ENCODE measurements at regions not wholly inside any gene's neighbourhood (a gene's known extent, or its start where the extent isn't known, plus 50 kb on each side); places are given as distances from the start of the nearest gene placed in this dataset.

DNA sequence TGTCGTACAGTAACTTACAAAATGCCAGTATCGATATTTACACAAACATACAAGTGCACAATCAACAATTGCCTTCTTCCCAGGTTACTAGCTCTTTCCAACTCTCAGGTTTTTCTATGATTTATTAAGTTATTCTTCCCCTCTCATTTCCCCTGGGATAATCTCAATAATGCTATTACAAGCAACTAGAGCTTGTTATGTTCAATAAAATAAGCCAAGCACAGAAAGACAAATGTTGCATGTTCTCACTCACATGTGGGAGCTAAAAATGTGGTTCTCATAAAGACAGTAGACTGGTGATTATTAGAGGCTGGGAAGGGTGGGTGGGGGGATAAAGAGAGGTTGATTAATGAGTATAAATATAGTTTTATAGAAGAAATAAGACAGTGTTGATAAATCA lies 577.1 kb downstream of the HACE1 start:
- intact Hi-C loops (cut with DNase I), result no loop called here
- H3K36me3 ChIP-seq, result no peaks in the 10 kb centered on the region
- no peak overlapping the region for H3K27ac ChIP-seq
- no peak overlapping the region for H3K4me3 ChIP-seq
- 82% methylated on average over 2 of the region's 2 CpGs for WGBS (ENCODE audit: insufficient coverage, low coverage, low lambda C conversion rate, missing lambda C conversion rate)
- no peak for ATAC-seq
- no peaks in the 10 kb centered on the region for H3K4me1 ChIP-seq
- H3K27me3 ChIP-seq, result no peaks in the 10 kb centered on the region
- TF ChIP-seq POLR2A (IDR thresholded peaks at IDR 0.05), result no peak
- TF ChIP-seq, protein P1, sequence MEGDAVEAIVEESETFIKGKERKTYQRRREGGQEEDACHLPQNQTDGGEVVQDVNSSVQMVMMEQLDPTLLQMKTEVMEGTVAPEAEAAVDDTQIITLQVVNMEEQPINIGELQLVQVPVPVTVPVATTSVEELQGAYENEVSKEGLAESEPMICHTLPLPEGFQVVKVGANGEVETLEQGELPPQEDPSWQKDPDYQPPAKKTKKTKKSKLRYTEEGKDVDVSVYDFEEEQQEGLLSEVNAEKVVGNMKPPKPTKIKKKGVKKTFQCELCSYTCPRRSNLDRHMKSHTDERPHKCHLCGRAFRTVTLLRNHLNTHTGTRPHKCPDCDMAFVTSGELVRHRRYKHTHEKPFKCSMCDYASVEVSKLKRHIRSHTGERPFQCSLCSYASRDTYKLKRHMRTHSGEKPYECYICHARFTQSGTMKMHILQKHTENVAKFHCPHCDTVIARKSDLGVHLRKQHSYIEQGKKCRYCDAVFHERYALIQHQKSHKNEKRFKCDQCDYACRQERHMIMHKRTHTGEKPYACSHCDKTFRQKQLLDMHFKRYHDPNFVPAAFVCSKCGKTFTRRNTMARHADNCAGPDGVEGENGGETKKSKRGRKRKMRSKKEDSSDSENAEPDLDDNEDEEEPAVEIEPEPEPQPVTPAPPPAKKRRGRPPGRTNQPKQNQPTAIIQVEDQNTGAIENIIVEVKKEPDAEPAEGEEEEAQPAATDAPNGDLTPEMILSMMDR (IDR thresholded peaks at IDR 0.05), result no peak
- no peak for DNase-seq
- H3K9me3 ChIP-seq, result no peaks in the 10 kb centered on the region

DNA sequence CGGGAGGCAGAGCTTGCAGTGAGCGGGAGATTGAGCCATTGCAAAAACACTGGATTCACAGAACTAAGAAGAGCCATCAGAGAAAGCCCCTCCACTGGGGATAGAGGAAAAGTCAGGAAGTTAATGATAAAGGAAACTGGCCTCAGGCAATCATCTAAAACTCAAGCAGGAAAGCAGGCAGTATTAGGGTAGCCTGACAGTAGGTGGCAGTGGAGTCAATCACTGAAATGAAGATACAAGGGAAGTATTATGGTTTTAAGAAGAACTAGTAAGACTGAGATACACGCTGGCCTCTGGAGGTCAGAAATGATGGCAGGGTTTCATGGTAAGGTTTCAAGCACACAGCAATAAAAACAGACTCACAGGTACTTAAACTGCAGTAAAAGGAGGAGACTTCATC lies 578.3 kb downstream of the HACE1 start:
- Histone ChIP-seq H3K27ac (no peak overlapping the region), H3K4me3 (no peak overlapping the region), H3K9me3 (no peaks in the 10 kb centered on the region), H3K36me3 (no peaks in the 10 kb centered on the region), H3K27me3 (no peaks in the 10 kb centered on the region), H3K4me1 (no peaks in the 10 kb centered on the region)
- DNase-seq, result no peak
- peak in 2 of 4 donors; percentile 33 to 42 for ATAC-seq
- intact Hi-C loops (cut with DNase I), result no loop called here
- WGBS (ENCODE audit: insufficient coverage, low coverage, low lambda C conversion rate, missing lambda C conversion rate), result 73% methylated on average over 3 of the region's 3 CpGs
- TF ChIP-seq POLR2A (IDR thresholded peaks at IDR 0.05), result no peak
- TF ChIP-seq, protein P1 (IDR thresholded peaks at IDR 0.05), result peak in 1 of 4 donors; percentile 43

DNA sequence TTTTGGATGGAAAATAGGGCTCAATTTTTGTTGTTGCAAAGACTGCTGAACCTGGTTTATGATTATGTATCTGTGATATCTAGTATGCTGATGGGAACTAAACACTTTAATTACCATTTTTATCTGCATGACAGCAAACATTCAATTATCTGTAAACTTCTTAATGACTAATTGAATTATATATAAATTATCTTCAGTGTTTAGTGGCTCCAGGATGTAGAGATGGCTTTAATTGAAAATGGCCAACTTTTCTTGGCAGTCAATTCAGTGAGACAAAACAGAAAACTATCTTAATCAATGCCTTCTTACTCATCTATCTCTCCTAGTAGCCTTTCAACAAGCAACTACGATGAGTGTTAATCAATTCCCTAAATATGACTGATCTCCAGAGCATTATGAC lies 591.3 kb downstream of the HACE1 start:
- Histone ChIP-seq H3K27me3 (no peaks in the 10 kb centered on the region), H3K36me3 (no peaks in the 10 kb centered on the region), H3K27ac (no peak overlapping the region), H3K9me3 (no peaks in the 10 kb centered on the region), H3K4me1 (no peaks in the 10 kb centered on the region), H3K4me3 (no peak overlapping the region)
- TF ChIP-seq, protein P1 (IDR thresholded peaks at IDR 0.05), result no peak
- TF ChIP-seq POLR2A (IDR thresholded peaks at IDR 0.05), result no peak
- intact Hi-C loops (cut with DNase I), result no loop called here
- no peak for ATAC-seq
- WGBS (ENCODE audit: insufficient coverage, low coverage, low lambda C conversion rate, missing lambda C conversion rate), result 33% methylated on average over 1 of the region's 1 CpG
- no peak for DNase-seq

DNA sequence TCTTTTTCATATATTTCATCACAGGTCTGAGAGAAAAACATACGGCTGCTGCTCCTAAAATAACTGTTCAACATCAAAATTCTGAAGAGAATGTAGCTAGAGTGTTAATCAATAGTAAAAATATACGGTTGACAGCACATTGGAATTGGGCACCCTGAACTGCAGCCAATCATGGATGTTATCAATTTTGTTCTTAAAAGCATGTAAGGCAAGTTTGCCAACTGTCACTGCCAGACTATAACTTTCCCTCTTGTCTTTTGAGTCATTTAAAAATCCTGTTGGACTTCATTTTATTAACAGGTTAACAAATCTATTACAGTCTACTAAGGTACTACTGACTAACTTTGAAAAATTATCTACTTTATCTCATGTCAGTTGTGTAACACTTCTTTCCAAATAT lies 592.8 kb downstream of the HACE1 start:
- no peak overlapping the region for H3K4me3 ChIP-seq
- DNase-seq, result no peak
- no peaks in the 10 kb centered on the region for H3K4me1 ChIP-seq
- ATAC-seq, result no peak
- H3K27ac ChIP-seq, result no peak overlapping the region
- H3K9me3 ChIP-seq, result no peaks in the 10 kb centered on the region
- H3K36me3 ChIP-seq, result no peaks in the 10 kb centered on the region
- WGBS (ENCODE audit: insufficient coverage, low coverage, low lambda C conversion rate, missing lambda C conversion rate), result 48% methylated on average over 2 of the region's 2 CpGs
- H3K27me3 ChIP-seq, result no peaks in the 10 kb centered on the region
- no peak for TF ChIP-seq POLR2A (IDR thresholded peaks at IDR 0.05)
- TF ChIP-seq, protein P1 (IDR thresholded peaks at IDR 0.05), result no peak
- intact Hi-C loops (cut with DNase I), result no loop called here

DNA sequence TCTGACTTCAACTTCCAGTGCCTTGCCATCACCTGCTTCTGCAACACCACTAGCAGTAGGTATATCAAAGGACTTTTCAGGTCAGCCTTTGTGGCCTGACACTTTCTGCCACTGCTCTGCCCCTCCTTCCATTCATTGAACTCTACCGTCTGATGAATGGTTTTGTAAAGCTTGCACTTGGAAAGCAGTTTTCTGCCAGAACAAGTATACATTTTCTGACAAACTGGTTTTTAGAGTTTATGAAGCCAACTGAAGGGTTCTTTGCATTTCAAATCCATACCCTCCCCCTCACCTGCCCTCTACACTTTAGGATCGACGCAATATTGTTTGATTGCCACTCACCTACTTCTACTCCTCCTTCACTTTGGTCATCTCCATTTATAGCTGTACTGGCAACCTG lies 603.1 kb downstream of the HACE1 start:
- Histone ChIP-seq H3K27ac (no peak overlapping the region), H3K36me3 (no peaks in the 10 kb centered on the region), H3K9me3 (no peaks in the 10 kb centered on the region), H3K27me3 (no peaks in the 10 kb centered on the region), H3K4me3 (no peak overlapping the region), H3K4me1 (no peaks in the 10 kb centered on the region)
- no peak for DNase-seq
- ATAC-seq, result no peak
- TF ChIP-seq, protein P1 (IDR thresholded peaks at IDR 0.05), result no peak
- no peak for TF ChIP-seq POLR2A (IDR thresholded peaks at IDR 0.05)
- WGBS (ENCODE audit: insufficient coverage, low coverage, low lambda C conversion rate, missing lambda C conversion rate), result 75% methylated on average over 3 of the region's 3 CpGs
- intact Hi-C loops (cut with DNase I), result no loop called here
